ENCODE measurements at regions not wholly inside any gene's neighbourhood (a gene's known extent, or its start where the extent isn't known, plus 50 kb on each side); places are given as distances from the start of the nearest gene placed in this dataset.

- TF ChIP-seq, protein P1, sequence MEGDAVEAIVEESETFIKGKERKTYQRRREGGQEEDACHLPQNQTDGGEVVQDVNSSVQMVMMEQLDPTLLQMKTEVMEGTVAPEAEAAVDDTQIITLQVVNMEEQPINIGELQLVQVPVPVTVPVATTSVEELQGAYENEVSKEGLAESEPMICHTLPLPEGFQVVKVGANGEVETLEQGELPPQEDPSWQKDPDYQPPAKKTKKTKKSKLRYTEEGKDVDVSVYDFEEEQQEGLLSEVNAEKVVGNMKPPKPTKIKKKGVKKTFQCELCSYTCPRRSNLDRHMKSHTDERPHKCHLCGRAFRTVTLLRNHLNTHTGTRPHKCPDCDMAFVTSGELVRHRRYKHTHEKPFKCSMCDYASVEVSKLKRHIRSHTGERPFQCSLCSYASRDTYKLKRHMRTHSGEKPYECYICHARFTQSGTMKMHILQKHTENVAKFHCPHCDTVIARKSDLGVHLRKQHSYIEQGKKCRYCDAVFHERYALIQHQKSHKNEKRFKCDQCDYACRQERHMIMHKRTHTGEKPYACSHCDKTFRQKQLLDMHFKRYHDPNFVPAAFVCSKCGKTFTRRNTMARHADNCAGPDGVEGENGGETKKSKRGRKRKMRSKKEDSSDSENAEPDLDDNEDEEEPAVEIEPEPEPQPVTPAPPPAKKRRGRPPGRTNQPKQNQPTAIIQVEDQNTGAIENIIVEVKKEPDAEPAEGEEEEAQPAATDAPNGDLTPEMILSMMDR (IDR thresholded peaks at IDR 0.05; ENCODE audit: insufficient read depth, low read length), result no peak
- DNase-seq (ENCODE audit: low read depth), result no peak
- no peak overlapping the region for H3K4me3 ChIP-seq (ENCODE audit: low read depth, low read length)
These were observed 282.5 kb upstream of the CWC22 start for GRCh38 chr2:180289627-180290026.

- H3K4me3 ChIP-seq (ENCODE audit: low read depth, low read length), result no peak overlapping the region
- TF ChIP-seq, protein P1 (IDR thresholded peaks at IDR 0.05; ENCODE audit: insufficient read depth, low read length), result no peak
- DNase-seq (ENCODE audit: low read depth), result no peak
These were observed 272.5 kb upstream of the CWC22 start for GRCh38 chr2:180279581-180279980.

- no peak for DNase-seq (ENCODE audit: low read depth)
- TF ChIP-seq, protein P1 (IDR thresholded peaks at IDR 0.05; ENCODE audit: insufficient read depth, low read length), result no peak
- H3K4me3 ChIP-seq (ENCODE audit: low read depth, low read length), result no peak overlapping the region
These were observed 269.6 kb upstream of the CWC22 start for GRCh38 chr2:180276733-180277132.

- no peak for DNase-seq (ENCODE audit: low read depth)
- TF ChIP-seq, protein P1 (IDR thresholded peaks at IDR 0.05; ENCODE audit: insufficient read depth, low read length), result no peak
- no peak overlapping the region for H3K4me3 ChIP-seq (ENCODE audit: low read depth, low read length)
These were observed 260.9 kb upstream of the CWC22 start for GRCh38 chr2:180268006-180268405.

DNA sequence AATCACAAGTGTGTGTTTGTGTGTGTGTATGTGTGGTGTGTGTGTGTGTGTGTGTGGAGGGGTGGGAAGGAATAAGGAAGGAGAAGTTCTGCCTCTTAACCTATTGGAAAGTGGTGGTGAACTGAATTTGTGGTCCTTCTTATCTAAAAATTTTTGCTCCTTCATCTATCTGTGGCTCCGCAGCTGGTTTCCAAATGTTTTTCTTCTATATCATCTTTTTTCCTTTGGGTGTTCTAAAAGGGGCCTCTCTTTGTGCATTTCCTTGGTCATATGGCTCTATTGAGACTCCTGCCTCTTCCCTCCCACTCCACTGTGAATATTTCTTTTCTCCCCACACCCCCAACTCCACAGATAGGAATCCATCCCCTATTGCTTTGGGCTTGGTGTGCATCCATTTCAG is 254.9 kb upstream of the CWC22 start:
- H3K4me3 ChIP-seq (ENCODE audit: low read depth, low read length), result no peak overlapping the region
- no peak for DNase-seq (ENCODE audit: low read depth)
- TF ChIP-seq, protein P1 (IDR thresholded peaks at IDR 0.05; ENCODE audit: insufficient read depth, low read length), result no peak

DNA sequence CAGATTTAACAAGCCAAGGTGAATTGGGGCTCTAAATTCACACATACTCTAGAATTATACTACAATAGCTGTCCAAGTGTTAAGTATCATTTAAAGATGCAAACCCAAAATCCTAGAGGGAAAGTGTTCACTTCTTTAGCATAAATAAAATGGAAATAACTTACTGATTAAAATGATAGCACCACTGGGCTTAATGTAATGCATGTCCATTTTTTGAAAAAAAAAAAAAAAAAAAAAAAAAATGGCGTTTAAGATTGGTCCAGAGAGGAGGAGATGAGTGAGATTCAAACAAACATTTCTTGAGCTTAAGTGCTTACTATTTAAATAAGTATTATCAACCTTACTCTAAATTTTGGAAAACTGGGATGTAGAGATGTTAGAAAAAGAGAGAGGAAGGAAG is 251.5 kb upstream of the CWC22 start:
- TF ChIP-seq, protein P1 (IDR thresholded peaks at IDR 0.05; ENCODE audit: insufficient read depth, low read length), result no peak
- H3K4me3 ChIP-seq (ENCODE audit: low read depth, low read length), result no peak overlapping the region
- no peak for DNase-seq (ENCODE audit: low read depth)

- H3K4me3 ChIP-seq (ENCODE audit: low read depth, low read length), result no peak overlapping the region
- TF ChIP-seq, protein P1 (IDR thresholded peaks at IDR 0.05; ENCODE audit: insufficient read depth, low read length), result no peak
- no peak for DNase-seq (ENCODE audit: low read depth)
These were observed 251.0 kb upstream of the CWC22 start for GRCh38 chr2:180258041-180258537.

Measured in fibroblast of the aortic adventitia (primary cell).